ENCODE measurements at regions not wholly inside any gene's neighbourhood (a gene's known extent, or its start where the extent isn't known, plus 50 kb on each side); places are given as distances from the start of the nearest gene placed in this dataset.

DNA sequence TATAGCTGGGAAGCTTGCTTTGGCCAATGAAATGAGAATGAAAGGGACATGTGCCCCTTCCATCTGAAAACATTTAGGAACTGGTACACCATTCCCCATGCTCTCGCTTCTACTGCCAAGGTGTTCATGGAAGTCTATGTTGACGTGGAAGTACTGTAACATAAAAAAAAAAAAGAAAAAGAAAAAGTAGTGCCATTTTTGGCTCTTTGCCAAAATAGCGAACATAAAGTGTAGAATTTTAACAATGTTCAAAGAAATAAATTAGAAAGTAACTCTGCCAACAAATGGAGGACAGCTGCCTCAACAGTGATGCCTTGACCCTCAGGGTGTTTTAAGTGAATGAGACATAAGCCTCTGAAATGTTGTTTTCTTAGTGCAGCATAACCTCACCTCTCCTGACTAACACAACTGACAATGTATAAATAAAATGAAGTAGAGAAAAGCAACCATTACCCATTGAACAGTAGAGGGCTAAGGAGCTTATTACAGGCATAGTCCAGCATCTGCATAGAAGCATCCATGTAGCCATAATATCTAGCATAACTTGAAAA is 536.6 kb downstream of the DTWD2 start (continued):
- TF ChIP-seq, protein P1, sequence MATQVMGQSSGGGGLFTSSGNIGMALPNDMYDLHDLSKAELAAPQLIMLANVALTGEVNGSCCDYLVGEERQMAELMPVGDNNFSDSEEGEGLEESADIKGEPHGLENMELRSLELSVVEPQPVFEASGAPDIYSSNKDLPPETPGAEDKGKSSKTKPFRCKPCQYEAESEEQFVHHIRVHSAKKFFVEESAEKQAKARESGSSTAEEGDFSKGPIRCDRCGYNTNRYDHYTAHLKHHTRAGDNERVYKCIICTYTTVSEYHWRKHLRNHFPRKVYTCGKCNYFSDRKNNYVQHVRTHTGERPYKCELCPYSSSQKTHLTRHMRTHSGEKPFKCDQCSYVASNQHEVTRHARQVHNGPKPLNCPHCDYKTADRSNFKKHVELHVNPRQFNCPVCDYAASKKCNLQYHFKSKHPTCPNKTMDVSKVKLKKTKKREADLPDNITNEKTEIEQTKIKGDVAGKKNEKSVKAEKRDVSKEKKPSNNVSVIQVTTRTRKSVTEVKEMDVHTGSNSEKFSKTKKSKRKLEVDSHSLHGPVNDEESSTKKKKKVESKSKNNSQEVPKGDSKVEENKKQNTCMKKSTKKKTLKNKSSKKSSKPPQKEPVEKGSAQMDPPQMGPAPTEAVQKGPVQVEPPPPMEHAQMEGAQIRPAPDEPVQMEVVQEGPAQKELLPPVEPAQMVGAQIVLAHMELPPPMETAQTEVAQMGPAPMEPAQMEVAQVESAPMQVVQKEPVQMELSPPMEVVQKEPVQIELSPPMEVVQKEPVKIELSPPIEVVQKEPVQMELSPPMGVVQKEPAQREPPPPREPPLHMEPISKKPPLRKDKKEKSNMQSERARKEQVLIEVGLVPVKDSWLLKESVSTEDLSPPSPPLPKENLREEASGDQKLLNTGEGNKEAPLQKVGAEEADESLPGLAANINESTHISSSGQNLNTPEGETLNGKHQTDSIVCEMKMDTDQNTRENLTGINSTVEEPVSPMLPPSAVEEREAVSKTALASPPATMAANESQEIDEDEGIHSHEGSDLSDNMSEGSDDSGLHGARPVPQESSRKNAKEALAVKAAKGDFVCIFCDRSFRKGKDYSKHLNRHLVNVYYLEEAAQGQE (IDR thresholded peaks at IDR 0.05): no peak
- TF ChIP-seq RNF2 (IDR thresholded peaks at IDR 0.05; ENCODE audit: borderline replicate concordance, low read depth) (no peak), HEYL (CRISPR knock-in tag; IDR thresholded peaks at IDR 0.05) (no peak), MAZ (IDR thresholded peaks at IDR 0.05; ENCODE audit: borderline replicate concordance, low read depth, low read length) (no peak)

DNA sequence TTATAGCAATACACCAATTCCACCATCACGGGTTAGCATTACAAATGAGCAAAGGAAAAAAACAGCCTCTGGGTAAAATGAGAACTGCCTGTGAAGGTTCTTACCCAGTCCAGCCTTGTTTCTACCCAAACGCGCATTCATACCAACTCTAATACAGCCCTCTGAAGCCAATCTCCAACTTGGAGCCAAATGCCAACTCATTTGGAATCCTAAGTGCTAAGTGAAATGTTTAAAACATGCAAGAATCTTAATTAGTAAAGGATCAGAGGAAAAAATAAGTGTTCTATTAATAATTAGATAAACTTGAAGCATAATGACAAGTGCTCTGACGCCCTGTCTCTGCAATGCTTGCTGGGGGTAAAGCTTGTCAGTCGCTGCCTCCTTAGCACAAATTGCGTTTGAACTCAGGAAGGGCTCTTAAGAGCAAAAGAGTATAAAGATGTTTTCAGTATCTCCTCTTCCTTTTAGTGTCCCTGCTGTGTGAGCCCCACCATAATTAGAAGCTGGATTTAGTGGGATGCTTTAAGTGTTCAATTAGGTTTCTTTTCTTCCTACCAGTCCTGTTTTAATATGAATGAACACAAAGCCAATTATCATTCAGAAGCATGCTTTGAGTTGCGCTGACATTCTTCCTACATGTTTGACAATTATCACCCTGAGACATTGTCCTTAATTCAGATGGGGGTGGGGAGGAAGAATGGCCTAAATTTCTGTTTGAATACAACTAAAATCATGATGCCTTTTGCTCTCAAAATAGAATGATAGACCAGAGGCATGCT is 537.6 kb downstream of the DTWD2 start:
- ChIA-PET CTCF (no interaction called here), POLR2A (no interaction called here)
- Histone ChIP-seq H3K4me3 (no peak overlapping the region), H3K4me2 (no peak overlapping the region), H3K9me3 (no peaks in the 10 kb centered on the region), H3K4me1 (no peaks in the 10 kb centered on the region), H3K27ac (no peak overlapping the region)
- no peak for ATAC-seq
- TF ChIP-seq RARB (CRISPR knock-in tag; IDR thresholded peaks at IDR 0.05) (no peak), TFCP2L1 (CRISPR knock-in tag; IDR thresholded peaks at IDR 0.05) (no peak), HOXA7 (CRISPR knock-in tag; IDR thresholded peaks at IDR 0.05) (no peak), MYC (IDR thresholded peaks at IDR 0.05; ENCODE audit: borderline replicate concordance, low read length) (no peak), KDM5A (IDR thresholded peaks at IDR 0.05) (no peak), MAFK (IDR thresholded peaks at IDR 0.05; ENCODE audit: partially characterized antibody) (no peak), HEYL (CRISPR knock-in tag; IDR thresholded peaks at IDR 0.05) (no peak), GATA3 (IDR thresholded peaks at IDR 0.05; ENCODE audit: borderline replicate concordance) (no peak), POLR2A (IDR thresholded peaks at IDR 0.05; ENCODE audit: low read length) (no peak), KDM1A (IDR thresholded peaks at IDR 0.05; ENCODE audit: low read depth) (no peak), RCOR1 (IDR thresholded peaks at IDR 0.05; ENCODE audit: low read depth, low read length) (no peak)
- TF ChIP-seq, protein P2, sequence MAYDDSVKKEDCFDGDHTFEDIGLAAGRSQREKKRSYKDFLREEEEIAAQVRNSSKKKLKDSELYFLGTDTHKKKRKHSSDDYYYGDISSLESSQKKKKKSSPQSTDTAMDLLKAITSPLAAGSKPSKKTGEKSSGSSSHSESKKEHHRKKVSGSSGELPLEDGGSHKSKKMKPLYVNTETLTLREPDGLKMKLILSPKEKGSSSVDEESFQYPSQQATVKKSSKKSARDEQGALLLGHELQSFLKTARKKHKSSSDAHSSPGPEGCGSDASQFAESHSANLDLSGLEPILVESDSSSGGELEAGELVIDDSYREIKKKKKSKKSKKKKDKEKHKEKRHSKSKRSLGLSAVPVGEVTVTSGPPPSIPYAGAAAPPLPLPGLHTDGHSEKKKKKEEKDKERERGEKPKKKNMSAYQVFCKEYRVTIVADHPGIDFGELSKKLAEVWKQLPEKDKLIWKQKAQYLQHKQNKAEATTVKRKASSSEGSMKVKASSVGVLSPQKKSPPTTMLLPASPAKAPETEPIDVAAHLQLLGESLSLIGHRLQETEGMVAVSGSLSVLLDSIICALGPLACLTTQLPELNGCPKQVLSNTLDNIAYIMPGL (CRISPR knock-in tag; IDR thresholded peaks at IDR 0.05; ENCODE audit: borderline replicate concordance): no peak
- TF ChIP-seq, protein P3, sequence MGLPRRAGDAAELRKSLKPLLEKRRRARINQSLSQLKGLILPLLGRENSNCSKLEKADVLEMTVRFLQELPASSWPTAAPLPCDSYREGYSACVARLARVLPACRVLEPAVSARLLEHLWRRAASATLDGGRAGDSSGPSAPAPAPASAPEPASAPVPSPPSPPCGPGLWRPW (IDR thresholded peaks at IDR 0.05): no peak
- WGBS (ENCODE audit: missing lambda C conversion rate): 30% methylated on average over 7 of the region's 7 CpGs
- no peak for FAIRE-seq
- no peak for DNase-seq (ENCODE audit: low read depth in 1 of 2, low spot score in 1 of 2)

DNA sequence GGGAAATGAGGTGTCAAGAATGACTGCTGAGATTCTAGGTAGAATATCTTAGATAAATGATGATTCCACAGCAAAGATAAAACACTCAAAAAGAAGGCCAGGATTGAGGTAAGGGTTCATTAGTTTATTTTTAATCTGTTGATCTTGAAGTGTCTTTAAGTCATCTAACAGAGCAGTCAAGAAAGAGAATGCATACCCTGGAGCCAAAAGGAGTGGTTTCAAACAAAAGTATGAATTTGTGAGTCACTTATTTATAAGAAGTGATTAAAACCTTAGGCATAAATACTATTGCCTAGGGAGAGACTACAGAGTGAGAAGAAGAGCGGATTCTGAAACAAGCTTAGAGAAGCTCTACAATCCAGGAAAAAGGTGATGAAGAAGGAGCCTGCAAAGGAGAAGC is 541.0 kb downstream of the DTWD2 start:
- ChIA-PET POLR2A (no interaction called here), CTCF (interaction anchor here (1.2 kb wide), 1 partner anchor 8 kb away, joined by 3 read pairs; no protein-coding TSS in a partner anchor)
- no peaks in the 10 kb centered on the region for H3K4me1 ChIP-seq
- no peak overlapping the region for H3K4me2 ChIP-seq
- DNase-seq (ENCODE audit: low read depth in 1 of 2, low spot score in 1 of 2) (no peak), ATAC-seq (no peak), FAIRE-seq (no peak)
- H3K9me3 ChIP-seq: no peaks in the 10 kb centered on the region
- H3K27ac ChIP-seq: no peak overlapping the region
- H3K4me3 ChIP-seq: no peak overlapping the region
- 0% methylated on average over 1 of the region's 1 CpG for WGBS (ENCODE audit: missing lambda C conversion rate)
- TF ChIP-seq TP53 (CRISPR knock-in tag; IDR thresholded peaks at IDR 0.05): no peak
- TF ChIP-seq, protein P3 (IDR thresholded peaks at IDR 0.05): no peak
- TF ChIP-seq RNF2 (IDR thresholded peaks at IDR 0.05; ENCODE audit: borderline replicate concordance, low read depth): no peak
- TF ChIP-seq CBX8 (IDR thresholded peaks at IDR 0.05): no peak
- TF ChIP-seq, protein P4, sequence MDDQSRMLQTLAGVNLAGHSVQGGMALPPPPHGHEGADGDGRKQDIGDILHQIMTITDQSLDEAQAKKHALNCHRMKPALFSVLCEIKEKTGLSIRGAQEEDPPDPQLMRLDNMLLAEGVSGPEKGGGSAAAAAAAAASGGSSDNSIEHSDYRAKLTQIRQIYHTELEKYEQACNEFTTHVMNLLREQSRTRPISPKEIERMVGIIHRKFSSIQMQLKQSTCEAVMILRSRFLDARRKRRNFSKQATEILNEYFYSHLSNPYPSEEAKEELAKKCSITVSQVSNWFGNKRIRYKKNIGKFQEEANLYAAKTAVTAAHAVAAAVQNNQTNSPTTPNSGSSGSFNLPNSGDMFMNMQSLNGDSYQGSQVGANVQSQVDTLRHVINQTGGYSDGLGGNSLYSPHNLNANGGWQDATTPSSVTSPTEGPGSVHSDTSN (IDR thresholded peaks at IDR 0.05): no peak
- TF ChIP-seq ESRRA (IDR thresholded peaks at IDR 0.05; ENCODE audit: borderline replicate concordance, low read length): no peak
- TF ChIP-seq FOXS1 (CRISPR knock-in tag; IDR thresholded peaks at IDR 0.05): no peak
- TF ChIP-seq BHLHE40 (IDR thresholded peaks at IDR 0.05; ENCODE audit: low read depth, low read length): no peak
- TF ChIP-seq ZSCAN20 (CRISPR knock-in tag; IDR thresholded peaks at IDR 0.05): no peak
- no peak for TF ChIP-seq RFX5 (IDR thresholded peaks at IDR 0.05)
- TF ChIP-seq, protein P5, sequence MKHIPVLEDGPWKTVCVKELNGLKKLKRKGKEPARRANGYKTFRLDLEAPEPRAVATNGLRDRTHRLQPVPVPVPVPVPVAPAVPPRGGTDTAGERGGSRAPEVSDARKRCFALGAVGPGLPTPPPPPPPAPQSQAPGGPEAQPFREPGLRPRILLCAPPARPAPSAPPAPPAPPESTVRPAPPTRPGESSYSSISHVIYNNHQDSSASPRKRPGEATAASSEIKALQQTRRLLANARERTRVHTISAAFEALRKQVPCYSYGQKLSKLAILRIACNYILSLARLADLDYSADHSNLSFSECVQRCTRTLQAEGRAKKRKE (CRISPR knock-in tag; IDR thresholded peaks at IDR 0.05; ENCODE audit: low read depth): no peak
- no peak for TF ChIP-seq ZFP36 (IDR thresholded peaks at IDR 0.05; ENCODE audit: borderline replicate concordance, partially characterized antibody)
- TF ChIP-seq HEYL (CRISPR knock-in tag; IDR thresholded peaks at IDR 0.05): no peak
- no peak for TF ChIP-seq EHMT2 (IDR thresholded peaks at IDR 0.05; ENCODE audit: low read depth)
- no peak for TF ChIP-seq JUN (IDR thresholded peaks at IDR 0.05)
